ENCODE measurements at regions not wholly inside any gene's neighbourhood (a gene's known extent, or its start where the extent isn't known, plus 50 kb on each side); places are given as distances from the start of the nearest gene placed in this dataset.

DNA sequence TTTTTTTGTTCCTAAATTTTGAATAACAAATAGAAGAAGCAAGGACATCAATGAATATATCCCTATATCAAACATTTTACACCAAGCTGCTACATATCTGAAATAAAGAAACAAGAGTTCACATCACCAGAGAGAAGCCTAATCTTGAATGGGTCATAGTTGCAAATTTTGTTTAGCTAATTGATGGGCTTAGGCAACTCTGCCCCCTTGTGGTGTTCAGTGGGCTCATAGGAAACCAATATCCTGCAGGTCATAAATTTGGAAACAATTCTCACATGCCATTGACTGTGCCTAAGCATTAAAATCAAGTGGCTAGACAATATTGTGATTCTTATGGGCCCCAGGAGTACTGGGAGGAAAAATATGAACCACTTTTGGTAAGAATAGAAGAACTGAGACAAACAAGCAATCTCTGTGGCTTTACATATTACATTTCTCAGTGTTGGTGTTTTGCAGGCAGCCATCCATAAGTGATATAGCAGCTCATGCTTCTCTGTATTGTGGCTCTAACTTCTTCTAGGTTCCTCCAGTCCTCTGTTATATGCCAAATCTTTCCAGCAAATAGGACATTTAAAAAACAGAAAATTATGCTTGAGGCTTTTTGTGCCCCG lies 1262.8 kb upstream of the PRMT6 start (continued):
- TF ChIP-seq ZNF10 (CRISPR knock-in tag; IDR thresholded peaks at IDR 0.05; ENCODE audit: borderline replicate concordance, low read depth), result no peak
- no peak for TF ChIP-seq ZNF512 (CRISPR knock-in tag; IDR thresholded peaks at IDR 0.05)
- TF ChIP-seq RELA (CRISPR knock-in tag; IDR thresholded peaks at IDR 0.05), result no peak
- no peak for TF ChIP-seq ZBTB25 (CRISPR knock-in tag; IDR thresholded peaks at IDR 0.05)
- peak; percentile 90 for TF ChIP-seq SMC3 (IDR thresholded peaks at IDR 0.05; ENCODE audit: low read length)
- no peak for TF ChIP-seq ZNF207 (IDR thresholded peaks at IDR 0.05; ENCODE audit: borderline replicate concordance)
- TF ChIP-seq POLR2AphosphoS2 (IDR thresholded peaks at IDR 0.05; ENCODE audit: low read depth, low read length), result no peak
- TF ChIP-seq LBX2 (CRISPR knock-in tag; IDR thresholded peaks at IDR 0.05; ENCODE audit: borderline replicate concordance), result no peak
- TF ChIP-seq, protein P1, sequence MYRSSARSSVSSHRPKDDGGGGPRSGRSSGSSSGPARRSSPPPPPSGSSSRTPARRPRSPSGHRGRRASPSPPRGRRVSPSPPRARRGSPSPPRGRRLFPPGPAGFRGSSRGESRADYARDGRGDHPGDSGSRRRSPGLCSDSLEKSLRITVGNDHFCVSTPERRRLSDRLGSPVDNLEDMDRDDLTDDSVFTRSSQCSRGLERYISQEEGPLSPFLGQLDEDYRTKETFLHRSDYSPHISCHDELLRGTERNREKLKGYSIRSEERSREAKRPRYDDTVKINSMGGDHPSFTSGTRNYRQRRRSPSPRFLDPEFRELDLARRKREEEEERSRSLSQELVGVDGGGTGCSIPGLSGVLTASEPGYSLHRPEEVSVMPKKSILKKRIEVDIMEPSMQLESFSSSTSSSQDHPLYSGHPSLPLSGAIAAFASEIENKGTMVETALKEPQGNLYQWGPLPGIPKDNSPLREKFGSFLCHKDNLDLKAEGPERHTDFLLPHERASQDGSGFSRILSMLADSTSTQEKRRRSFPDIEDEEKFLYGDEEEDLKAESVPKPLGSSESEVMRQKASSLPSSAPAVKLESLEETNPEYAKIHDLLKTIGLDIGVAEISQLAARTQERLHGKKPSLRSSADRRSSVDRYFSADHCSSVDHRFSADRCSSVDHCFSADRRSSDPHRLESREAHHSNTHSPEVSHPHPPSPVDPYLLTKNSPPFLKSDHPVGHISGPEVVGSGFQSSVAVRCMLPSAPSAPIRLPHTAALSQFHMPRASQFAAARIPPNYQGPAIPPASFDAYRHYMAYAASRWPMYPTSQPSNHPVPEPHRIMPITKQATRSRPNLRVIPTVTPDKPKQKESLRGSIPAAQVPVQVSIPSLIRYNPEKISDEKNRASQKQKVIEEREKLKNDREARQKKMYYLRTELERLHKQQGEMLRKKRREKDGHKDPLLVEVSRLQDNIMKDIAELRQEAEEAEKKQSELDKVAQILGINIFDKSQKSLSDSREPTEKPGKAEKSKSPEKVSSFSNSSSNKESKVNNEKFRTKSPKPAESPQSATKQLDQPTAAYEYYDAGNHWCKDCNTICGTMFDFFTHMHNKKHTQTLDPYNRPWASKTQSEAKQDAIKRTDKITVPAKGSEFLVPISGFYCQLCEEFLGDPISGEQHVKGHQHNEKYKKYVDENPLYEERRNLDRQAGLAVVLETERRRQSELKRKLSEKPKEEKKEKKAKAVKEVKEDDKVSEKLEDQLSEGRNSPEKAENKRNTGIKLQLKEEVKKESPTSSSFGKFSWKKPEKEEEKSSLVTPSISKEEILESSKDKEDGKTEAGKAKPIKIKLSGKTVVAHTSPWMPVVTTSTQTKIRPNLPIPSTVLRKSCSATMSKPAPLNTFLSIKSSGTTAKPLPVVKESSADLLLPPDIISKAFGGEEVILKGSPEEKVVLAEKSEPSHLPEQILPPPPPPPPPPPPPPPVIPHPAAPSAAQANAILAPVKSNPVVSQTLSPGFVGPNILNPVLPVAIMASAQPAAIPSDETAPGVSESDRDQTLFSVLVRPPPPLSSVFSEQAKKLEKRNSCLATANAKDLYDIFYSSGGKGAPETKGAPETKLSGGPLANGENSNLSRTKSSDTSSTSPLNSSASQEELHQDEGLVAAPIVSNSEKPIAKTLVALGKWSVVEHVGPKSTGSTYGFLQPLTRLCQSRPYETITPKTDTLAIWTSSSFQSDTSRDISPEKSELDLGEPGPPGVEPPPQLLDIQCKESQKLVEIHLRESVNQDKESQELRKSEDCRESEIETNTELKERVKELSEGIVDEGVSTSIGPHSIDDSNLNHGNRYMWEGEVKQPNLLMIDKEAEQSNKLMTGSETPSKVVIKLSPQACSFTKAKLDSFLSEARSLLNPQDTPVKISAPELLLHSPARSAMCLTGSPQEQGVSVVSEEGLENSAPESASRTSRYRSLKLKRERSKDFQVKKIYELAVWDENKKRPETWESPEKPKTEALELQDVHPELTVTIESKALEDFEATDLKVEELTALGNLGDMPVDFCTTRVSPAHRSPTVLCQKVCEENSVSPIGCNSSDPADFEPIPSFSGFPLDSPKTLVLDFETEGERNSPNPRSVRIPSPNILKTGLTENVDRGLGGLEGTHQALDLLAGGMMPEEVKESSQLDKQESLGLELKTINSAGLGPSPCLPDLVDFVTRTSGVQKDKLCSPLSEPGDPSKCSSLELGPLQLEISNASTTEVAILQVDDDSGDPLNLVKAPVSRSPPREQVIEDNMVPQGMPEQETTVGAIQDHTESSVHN (CRISPR knock-in tag; IDR thresholded peaks at IDR 0.05), result no peak
- peak; percentile 80 for TF ChIP-seq CTCF (CRISPR knock-in tag; IDR thresholded peaks at IDR 0.05)
- no peak for TF ChIP-seq HBP1 (CRISPR knock-in tag; IDR thresholded peaks at IDR 0.05; ENCODE audit: low read depth)
- TF ChIP-seq, protein P2, sequence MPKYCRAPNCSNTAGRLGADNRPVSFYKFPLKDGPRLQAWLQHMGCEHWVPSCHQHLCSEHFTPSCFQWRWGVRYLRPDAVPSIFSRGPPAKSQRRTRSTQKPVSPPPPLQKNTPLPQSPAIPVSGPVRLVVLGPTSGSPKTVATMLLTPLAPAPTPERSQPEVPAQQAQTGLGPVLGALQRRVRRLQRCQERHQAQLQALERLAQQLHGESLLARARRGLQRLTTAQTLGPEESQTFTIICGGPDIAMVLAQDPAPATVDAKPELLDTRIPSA (CRISPR knock-in tag; IDR thresholded peaks at IDR 0.05; ENCODE audit: borderline replicate concordance), result no peak
